HG03354 (cell line): ENCODE measurements at regions not wholly inside any gene's neighbourhood (a gene's known extent, or its start where the extent isn't known, plus 50 kb on each side); places are given as distances from the start of the nearest gene placed in this dataset.
"Not testable (repeated sequence)": the region's sequence is repeated elsewhere in the genome, so short reads cannot be mapped to it uniquely, and the experiment has no call there.

ENCODE experiments used
- ATAC-seq: cut with Tn5 transposase; IDR thresholded peaks from one replicate; pipeline ENCODE4 v1.9.1; 2021; ENCODE audit warnings: mild to moderate bottlenecking; ENCODE audit not compliant: unreplicated experiment, poor library complexity, severe bottlenecking

- ATAC-seq, result not testable (repeated sequence)
Observed at GRCh38 chr5:138667782-138668331, 85.4 kb upstream of the CTNNA1 start.

- no peak for ATAC-seq
Observed at GRCh38 chr5:138666226-138666742, 86.9 kb upstream of the CTNNA1 start.

- ATAC-seq, result no peak
Observed at GRCh38 chr5:138665261-138665660, 88.0 kb upstream of the CTNNA1 start.

GRCh38 chr5:138664276-138664943, 88.8 kb upstream of the CTNNA1 start:
- no peak for ATAC-seq

GRCh38 chr5:138663561-138663960, 88.4 kb upstream of the HSPA9 start:
- no peak for ATAC-seq

GRCh38 chr5:138663009-138663408, 87.8 kb upstream of the HSPA9 start:
- ATAC-seq, result peak; percentile 66

- ATAC-seq, result peak; percentile 23
Observed at GRCh38 chr5:138662599-138662998, 87.4 kb upstream of the HSPA9 start.

GRCh38 chr5:138661991-138662434, 86.8 kb upstream of the HSPA9 start:
- ATAC-seq, result no peak

- no peak for ATAC-seq
Observed at GRCh38 chr5:138661291-138661960, 86.2 kb upstream of the HSPA9 start.

- no peak for ATAC-seq
Observed at GRCh38 chr5:138660051-138660572, 84.9 kb upstream of the HSPA9 start.

- ATAC-seq, result no peak
Observed at GRCh38 chr5:138659561-138659960, 84.4 kb upstream of the HSPA9 start.

- no peak for ATAC-seq
Observed at GRCh38 chr5:138659121-138659520, 83.9 kb upstream of the HSPA9 start.

- no peak for ATAC-seq
Observed at GRCh38 chr5:138658676-138659075, 83.5 kb upstream of the HSPA9 start.

- ATAC-seq, result no peak
Observed at GRCh38 chr5:138657360-138657759, 82.2 kb upstream of the HSPA9 start.

- ATAC-seq, result no peak
Observed at GRCh38 chr5:138656916-138657315, 81.7 kb upstream of the HSPA9 start.

- ATAC-seq, result no peak
Observed at GRCh38 chr5:138655530-138656190, 80.5 kb upstream of the HSPA9 start.

- peak; percentile 74 for ATAC-seq
Observed at GRCh38 chr5:138654281-138654867, 79.2 kb upstream of the HSPA9 start.

GRCh38 chr5:138653502-138653901, 78.3 kb upstream of the HSPA9 start:
- ATAC-seq, result no peak

- ATAC-seq, result no peak
Observed at GRCh38 chr5:138651767-138652117, 76.5 kb upstream of the HSPA9 start.
